ENCODE measurements at regions not wholly inside any gene's neighbourhood (a gene's known extent, or its start where the extent isn't known, plus 50 kb on each side); places are given as distances from the start of the nearest gene placed in this dataset.
"Not testable (repeated sequence)": the region's sequence is repeated elsewhere in the genome, so short reads cannot be mapped to it uniquely, and the experiment has no call there.

GRCh38 chr19:57031106-57031505 is 88.7 kb upstream of the USP29 start:
- DNase-seq (ENCODE audit: low read depth, low spot score), result no peak
- Mint-ChIP-seq H3K4me1 (no peaks in the 10 kb centered on the region), H3K36me3 (ENCODE audit: low read depth) (peaks cover 7% of the 10 kb centered on the region), H3K27me3 (ENCODE audit: low read depth) (no peaks in the 10 kb centered on the region), H3K27ac (ENCODE audit: unreplicated experiment) (no peak overlapping the region), H3K4me3 (no peak overlapping the region), H3K9me3 (peaks cover 16% of the 10 kb centered on the region)
- no peak for TF ChIP-seq CTCF (conservative IDR thresholded peaks at IDR 0.05)

DNA sequence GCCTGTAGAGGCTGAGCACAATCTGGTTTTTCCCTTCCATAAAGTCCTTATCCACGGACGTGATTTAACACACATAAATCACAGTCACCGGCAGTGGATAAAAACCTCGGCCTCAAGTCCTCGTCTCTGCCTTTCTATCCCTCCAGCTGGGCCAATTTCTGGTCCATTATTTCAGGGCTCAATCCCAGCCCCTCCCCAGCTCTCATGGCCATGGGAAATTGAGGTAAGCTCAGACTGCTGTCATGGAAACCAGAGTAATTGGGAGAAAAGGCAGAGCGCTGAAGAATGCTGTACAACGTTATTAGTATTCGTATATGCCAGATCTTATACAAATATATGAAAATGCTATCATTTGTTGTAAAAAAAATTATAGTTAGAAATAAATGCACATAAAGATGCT is 86.2 kb upstream of the USP29 start:
- Mint-ChIP-seq H3K27me3 (ENCODE audit: low read depth) (no peaks in the 10 kb centered on the region), H3K27ac (ENCODE audit: unreplicated experiment) (no peak overlapping the region), H3K4me3 (no peak overlapping the region), H3K4me1 (no peaks in the 10 kb centered on the region), H3K9me3 (peaks cover 31% of the 10 kb centered on the region), H3K36me3 (ENCODE audit: low read depth) (peaks cover 11% of the 10 kb centered on the region)
- no peak for DNase-seq (ENCODE audit: low read depth, low spot score)
- TF ChIP-seq CTCF (conservative IDR thresholded peaks at IDR 0.05), result no peak

GRCh38 chr19:57034544-57034943 is 85.2 kb upstream of the USP29 start:
- Mint-ChIP-seq H3K27me3 (ENCODE audit: low read depth) (no peaks in the 10 kb centered on the region), H3K9me3 (peaks cover 32% of the 10 kb centered on the region), H3K4me1 (no peaks in the 10 kb centered on the region), H3K4me3 (no peak overlapping the region), H3K36me3 (ENCODE audit: low read depth) (peaks cover 9% of the 10 kb centered on the region), H3K27ac (ENCODE audit: unreplicated experiment) (no peak overlapping the region)
- no peak for DNase-seq (ENCODE audit: low read depth, low spot score)
- no peak for TF ChIP-seq CTCF (conservative IDR thresholded peaks at IDR 0.05)

DNA sequence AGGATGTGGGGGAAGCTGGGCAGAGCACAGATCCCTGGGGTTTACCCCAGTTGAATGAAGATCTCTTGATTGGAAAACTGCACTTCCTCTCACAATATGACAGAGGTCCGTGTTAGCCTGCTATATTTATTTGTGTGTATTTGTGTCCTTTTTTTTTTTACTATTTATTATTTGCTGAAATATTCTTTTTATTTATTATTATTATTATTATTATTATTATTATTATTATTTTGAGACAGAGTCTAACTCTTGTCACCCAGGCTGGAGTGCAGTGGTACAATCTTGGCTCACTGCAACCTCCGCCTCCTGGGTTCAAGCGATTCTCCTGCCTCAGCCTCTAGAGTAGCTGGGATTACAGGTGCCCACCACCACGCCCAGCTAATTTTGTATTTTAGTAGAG is 84.0 kb upstream of the USP29 start:
- H3K9me3 Mint-ChIP-seq, result peaks cover 38% of the 10 kb centered on the region
- H3K36me3 Mint-ChIP-seq (ENCODE audit: low read depth), result peaks cover 13% of the 10 kb centered on the region
- H3K4me3 Mint-ChIP-seq; DNase-seq (ENCODE audit: low read depth, low spot score); H3K27me3 Mint-ChIP-seq (ENCODE audit: low read depth); H3K27ac Mint-ChIP-seq (ENCODE audit: unreplicated experiment); H3K4me1 Mint-ChIP-seq: not testable (repeated sequence)

- H3K4me1 Mint-ChIP-seq, result no peaks in the 10 kb centered on the region
- no peak for TF ChIP-seq CTCF (conservative IDR thresholded peaks at IDR 0.05)
- peaks cover 17% of the 10 kb centered on the region for H3K36me3 Mint-ChIP-seq (ENCODE audit: low read depth)
- H3K27ac Mint-ChIP-seq (ENCODE audit: unreplicated experiment), result no peak overlapping the region
- peaks cover 43% of the 10 kb centered on the region for H3K9me3 Mint-ChIP-seq
- H3K4me3 Mint-ChIP-seq, result no peak overlapping the region
- no peaks in the 10 kb centered on the region for H3K27me3 Mint-ChIP-seq (ENCODE audit: low read depth)
- no peak for DNase-seq (ENCODE audit: low read depth, low spot score)
These were observed 82.2 kb upstream of the USP29 start for GRCh38 chr19:57037556-57037955.

DNA sequence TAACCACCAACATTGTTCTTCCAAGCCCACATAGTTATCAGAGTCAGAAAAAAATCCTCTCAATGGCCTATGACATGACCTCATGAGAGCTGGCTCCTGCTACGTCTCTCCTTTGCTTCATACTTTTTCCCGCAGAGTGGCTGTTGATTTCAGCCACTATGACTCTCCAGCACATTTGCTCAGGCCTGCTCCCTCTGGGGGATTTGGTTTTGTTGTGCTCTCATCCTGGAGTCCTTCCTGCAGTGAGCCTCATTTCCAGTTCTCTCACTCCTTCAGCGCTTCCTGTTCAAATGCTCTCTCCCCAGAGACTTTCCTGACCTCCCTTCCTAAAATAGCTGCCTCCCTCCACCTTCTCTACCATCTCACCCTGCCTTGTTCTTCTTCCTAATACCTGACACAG is 72.0 kb upstream of the USP29 start:
- Mint-ChIP-seq H3K36me3 (ENCODE audit: low read depth) (peaks cover 9% of the 10 kb centered on the region), H3K4me3 (no peak overlapping the region), H3K27ac (ENCODE audit: unreplicated experiment) (no peak overlapping the region), H3K27me3 (ENCODE audit: low read depth) (no peaks in the 10 kb centered on the region), H3K4me1 (no peaks in the 10 kb centered on the region), H3K9me3 (peaks cover 21% of the 10 kb centered on the region)
- no peak for TF ChIP-seq CTCF (conservative IDR thresholded peaks at IDR 0.05)
- no peak for DNase-seq (ENCODE audit: low read depth, low spot score)

All from neural crest cell (in vitro differentiated cells).